SK-N-SH (cell line): ENCODE measurements at regions not wholly inside any gene's neighbourhood (a gene's known extent, or its start where the extent isn't known, plus 50 kb on each side); places are given as distances from the start of the nearest gene placed in this dataset.

Source experiments
- CHD2 ChIP-seq: fragments of 150-350 bp; IDR thresholded peaks from 2 replicates; pipeline ENCODE4 v1.6.1; 2018; ENCODE audit warnings: low read length; ENCODE audit not compliant: partially characterized antibody
- CTCF ChIP-seq: fragments of 200-600 bp; sonication (generic); IDR thresholded peaks from 2 replicates; pipeline ENCODE4 v1.6.1; 2017; ENCODE audit warnings: antibody characterized with exemption, mild to moderate bottlenecking, moderate library complexity
- FOXM1 ChIP-seq: IDR thresholded peaks from 2 replicates; pipeline ENCODE4 v1.4.0; 2012; ENCODE audit warnings: low read depth, mild to moderate bottlenecking
- RCOR1 ChIP-seq: fragments of 150-350 bp; IDR thresholded peaks from 2 replicates; pipeline ENCODE4 v1.6.1; 2017; ENCODE audit warnings: antibody characterized with exemption, low read length
- SIN3A ChIP-seq: IDR thresholded peaks from 2 replicates; pipeline ENCODE4 v1.6.1; 2012; ENCODE audit warnings: low read depth, mild to moderate bottlenecking, low read length, moderate library complexity, borderline replicate concordance
- YY1 ChIP-seq: IDR thresholded peaks from 2 replicates; pipeline ENCODE4 v1.4.0; 2012; ENCODE audit warnings: low read depth, mild to moderate bottlenecking
- TF ChIP-seq, protein P1 (sequence below): IDR thresholded peaks from 2 replicates; pipeline ENCODE4 v1.4.0; 2012; ENCODE audit warnings: low read depth, borderline replicate concordance

- TF ChIP-seq YY1 (no peak), CTCF (no peak), SIN3A (no peak), RCOR1 (no peak), FOXM1 (no peak), CHD2 (no peak)
- TF ChIP-seq, protein P1, sequence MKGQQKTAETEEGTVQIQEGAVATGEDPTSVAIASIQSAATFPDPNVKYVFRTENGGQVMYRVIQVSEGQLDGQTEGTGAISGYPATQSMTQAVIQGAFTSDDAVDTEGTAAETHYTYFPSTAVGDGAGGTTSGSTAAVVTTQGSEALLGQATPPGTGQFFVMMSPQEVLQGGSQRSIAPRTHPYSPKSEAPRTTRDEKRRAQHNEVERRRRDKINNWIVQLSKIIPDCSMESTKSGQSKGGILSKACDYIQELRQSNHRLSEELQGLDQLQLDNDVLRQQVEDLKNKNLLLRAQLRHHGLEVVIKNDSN, result no peak
These were observed 1630.8 kb upstream of the TENM4 start for GRCh38 chr11:81071606-81072005.
